WERI-Rb-1 (cell line): ENCODE measurements at regions not wholly inside any gene's neighbourhood (a gene's known extent, or its start where the extent isn't known, plus 50 kb on each side); places are given as distances from the start of the nearest gene placed in this dataset.

Source experiments
- DNase-seq: peaks from one replicate; pipeline ENCODE4 v3.0.0-alpha.2; 2020
- H3K27ac ChIP-seq: fragments of 250-450 bp; sonication (Bioruptor Pico); 2 replicates; pipeline ENCODE4 v1.5.1; 2020; ENCODE audit warnings: mild to moderate bottlenecking, moderate library complexity
- H3K27me3 ChIP-seq: fragments of 250-450 bp; sonication (Bioruptor Pico); 2 replicates; pipeline ENCODE4 v1.5.1; 2021; ENCODE audit warnings: mild to moderate bottlenecking, low read depth, moderate library complexity; ENCODE audit not compliant: insufficient read depth, severe bottlenecking
- H3K36me3 ChIP-seq: fragments of 250-450 bp; sonication (Bioruptor Pico); 2 replicates; pipeline ENCODE4 v1.5.1; 2020; ENCODE audit warnings: mild to moderate bottlenecking, moderate library complexity
- H3K4me3 ChIP-seq: 2 replicates; pipeline ENCODE4 v1.5.1; 2011; ENCODE audit warnings: low read depth, mild to moderate bottlenecking, control low read depth, low read length
- H3K9me3 ChIP-seq: fragments of 250-450 bp; sonication (Bioruptor Pico); 2 replicates; pipeline ENCODE4 v1.5.1; 2021; ENCODE audit warnings: mild to moderate bottlenecking, moderate library complexity; ENCODE audit not compliant: severe bottlenecking
- TF ChIP-seq, protein P1 (sequence below): IDR thresholded peaks from 2 replicates; pipeline ENCODE4 v1.5.1; 2011; ENCODE audit warnings: low read depth, mild to moderate bottlenecking, control low read depth, inconsistent platforms, low read length

DNA sequence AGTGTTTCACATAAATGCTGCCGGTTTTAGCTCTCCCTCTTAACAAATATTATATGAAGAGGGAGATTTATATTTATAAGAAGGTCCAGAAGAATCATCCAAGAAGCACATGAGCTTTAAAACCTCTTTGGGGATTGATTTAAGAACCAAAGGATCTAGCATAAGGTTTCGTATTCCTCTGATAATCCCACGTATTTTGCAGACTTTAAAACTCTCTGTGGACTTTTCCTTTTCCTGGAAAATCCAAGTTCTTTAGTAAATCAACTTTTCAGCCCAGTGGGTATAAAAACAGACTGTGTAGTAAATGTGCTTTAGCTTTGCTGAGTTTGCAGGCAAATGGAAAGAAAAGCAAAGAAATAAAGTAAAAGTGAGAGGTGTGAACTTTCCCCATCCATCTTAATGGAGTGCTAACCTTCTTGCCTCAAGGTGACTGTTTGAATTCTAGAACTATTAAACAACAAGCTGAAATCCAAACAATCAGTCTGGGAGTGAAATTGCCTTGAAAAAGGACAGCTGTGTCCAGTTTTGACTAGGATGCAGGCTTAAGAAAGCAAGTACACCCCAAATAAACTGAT is 363.4 kb upstream of the SLC24A2 start:
- H3K27ac ChIP-seq: no peak overlapping the region
- no peaks in the 10 kb centered on the region for H3K36me3 ChIP-seq
- H3K27me3 ChIP-seq: no peaks in the 10 kb centered on the region
- DNase-seq: no peak
- TF ChIP-seq, protein P1, sequence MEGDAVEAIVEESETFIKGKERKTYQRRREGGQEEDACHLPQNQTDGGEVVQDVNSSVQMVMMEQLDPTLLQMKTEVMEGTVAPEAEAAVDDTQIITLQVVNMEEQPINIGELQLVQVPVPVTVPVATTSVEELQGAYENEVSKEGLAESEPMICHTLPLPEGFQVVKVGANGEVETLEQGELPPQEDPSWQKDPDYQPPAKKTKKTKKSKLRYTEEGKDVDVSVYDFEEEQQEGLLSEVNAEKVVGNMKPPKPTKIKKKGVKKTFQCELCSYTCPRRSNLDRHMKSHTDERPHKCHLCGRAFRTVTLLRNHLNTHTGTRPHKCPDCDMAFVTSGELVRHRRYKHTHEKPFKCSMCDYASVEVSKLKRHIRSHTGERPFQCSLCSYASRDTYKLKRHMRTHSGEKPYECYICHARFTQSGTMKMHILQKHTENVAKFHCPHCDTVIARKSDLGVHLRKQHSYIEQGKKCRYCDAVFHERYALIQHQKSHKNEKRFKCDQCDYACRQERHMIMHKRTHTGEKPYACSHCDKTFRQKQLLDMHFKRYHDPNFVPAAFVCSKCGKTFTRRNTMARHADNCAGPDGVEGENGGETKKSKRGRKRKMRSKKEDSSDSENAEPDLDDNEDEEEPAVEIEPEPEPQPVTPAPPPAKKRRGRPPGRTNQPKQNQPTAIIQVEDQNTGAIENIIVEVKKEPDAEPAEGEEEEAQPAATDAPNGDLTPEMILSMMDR: no peak
- no peak overlapping the region for H3K4me3 ChIP-seq
- no peaks in the 10 kb centered on the region for H3K9me3 ChIP-seq

DNA sequence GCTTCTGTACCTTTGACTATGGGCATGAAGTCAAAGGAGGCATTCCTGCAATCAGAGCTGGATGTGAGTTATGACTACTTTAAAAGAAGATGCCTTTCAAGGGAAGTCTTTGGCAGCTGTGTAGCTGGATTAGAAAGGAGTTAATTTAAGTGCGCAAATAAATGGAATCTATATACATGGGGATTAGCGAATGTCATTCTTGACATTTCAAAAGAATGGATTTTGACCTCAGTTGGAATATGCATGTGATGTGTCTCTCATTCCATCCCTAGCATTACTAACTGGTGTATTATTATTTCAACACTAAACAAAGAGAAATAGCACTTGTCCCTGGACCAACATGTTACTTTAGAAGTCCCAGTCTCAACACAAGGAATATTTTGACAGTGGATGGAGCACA is 359.6 kb upstream of the SLC24A2 start:
- no peaks in the 10 kb centered on the region for H3K27me3 ChIP-seq
- H3K27ac ChIP-seq: no peak overlapping the region
- no peaks in the 10 kb centered on the region for H3K9me3 ChIP-seq
- H3K36me3 ChIP-seq: no peaks in the 10 kb centered on the region
- no peak for DNase-seq
- no peak overlapping the region for H3K4me3 ChIP-seq
- TF ChIP-seq, protein P1: no peak

GRCh38 chr9:20144197-20144596 is 355.4 kb upstream of the SLC24A2 start:
- H3K36me3 ChIP-seq: no peaks in the 10 kb centered on the region
- H3K27me3 ChIP-seq: no peaks in the 10 kb centered on the region
- H3K4me3 ChIP-seq: no peak overlapping the region
- no peak for DNase-seq
- no peaks in the 10 kb centered on the region for H3K9me3 ChIP-seq
- H3K27ac ChIP-seq: no peak overlapping the region
- TF ChIP-seq, protein P1: no peak

- H3K36me3 ChIP-seq: no peaks in the 10 kb centered on the region
- H3K9me3 ChIP-seq: no peaks in the 10 kb centered on the region
- H3K27ac ChIP-seq: no peak overlapping the region
- H3K27me3 ChIP-seq: no peaks in the 10 kb centered on the region
- TF ChIP-seq, protein P1: no peak
- no peak overlapping the region for H3K4me3 ChIP-seq
- DNase-seq: no peak
These were observed 351.0 kb upstream of the SLC24A2 start for GRCh38 chr9:20139763-20140290.

- no peaks in the 10 kb centered on the region for H3K36me3 ChIP-seq
- H3K9me3 ChIP-seq: no peaks in the 10 kb centered on the region
- TF ChIP-seq, protein P1: no peak
- no peak overlapping the region for H3K27ac ChIP-seq
- no peak for DNase-seq
- H3K4me3 ChIP-seq: no peak overlapping the region
- no peaks in the 10 kb centered on the region for H3K27me3 ChIP-seq
These were observed 350.0 kb upstream of the SLC24A2 start for GRCh38 chr9:20138841-20139240.

DNA sequence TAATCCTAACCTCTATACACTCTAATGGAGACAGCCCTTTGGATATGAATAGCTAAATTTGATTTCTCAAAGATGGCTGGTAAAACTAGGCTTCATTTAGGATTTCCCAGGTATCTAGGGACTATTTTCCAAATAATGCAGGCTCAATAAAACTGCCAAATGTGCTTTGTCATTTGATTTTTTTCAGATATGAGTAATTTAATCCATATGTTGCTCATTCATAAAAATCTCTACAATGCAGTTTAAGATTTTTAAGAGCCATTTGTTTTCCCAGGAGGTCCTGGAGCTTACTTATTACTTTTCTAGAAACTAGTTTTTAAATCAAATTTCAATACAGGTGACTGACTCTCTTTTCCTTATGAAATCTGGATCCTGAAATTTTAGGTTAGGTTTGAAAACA is 349.3 kb upstream of the SLC24A2 start:
- TF ChIP-seq, protein P1: no peak
- no peak overlapping the region for H3K27ac ChIP-seq
- H3K4me3 ChIP-seq: no peak overlapping the region
- DNase-seq: no peak
- no peaks in the 10 kb centered on the region for H3K27me3 ChIP-seq
- no peaks in the 10 kb centered on the region for H3K9me3 ChIP-seq
- no peaks in the 10 kb centered on the region for H3K36me3 ChIP-seq
